Spleen (tissue), 7 donors: ENCODE measurements at regions not wholly inside any gene's neighbourhood (a gene's known extent, or its start where the extent isn't known, plus 50 kb on each side); places are given as distances from the start of the nearest gene placed in this dataset.

Experiments used
- CTCF ChIP-seq, 11 experiments: fragments of 200-600 bp in 7 of 11; fragments of 450-650 bp in 4 of 11; sonication (generic) in 4 of 11; IDR thresholded peaks in 8 of 11; conservative IDR thresholded peaks in 3 of 11; 1 replicate in 7 of 11; 2 replicates in 4 of 11; pipeline versions ENCODE4 v1.4.0 to v1.8.0; 2016 to 2021; ENCODE audit warnings: antibody characterized with exemption in 11 of 11, inconsistent platforms in 4 of 11, mild to moderate bottlenecking in 1 of 11
- POLR2A ChIP-seq, 3 donors: fragments of 450-650 bp; IDR thresholded peaks; one replicate each; pipeline ENCODE4 v1.5.1; 2017; ENCODE audit warnings: antibody characterized with exemption in 3 of 3, mild to moderate bottlenecking in 1 of 3
- donor health status: DM: no; HTN: no; CAD: no; lungs with moderate emphysema.
- donor health status: DM: no; HTN: no; CAD: no.
- donor health status: DM: no; HTN: no; CAD: no.

GRCh38 chr14:101469382-101470247 is 91.7 kb upstream of the DIO3 start:
- TF ChIP-seq CTCF (IDR thresholded peaks at IDR 0.05 in 8 of 11, conservative IDR thresholded peaks at IDR 0.05 in 3 of 11) (no peak), POLR2A (IDR thresholded peaks at IDR 0.05) (no peak)
